ENCODE measurements at regions not wholly inside any gene's neighbourhood (a gene's known extent, or its start where the extent isn't known, plus 50 kb on each side); places are given as distances from the start of the nearest gene placed in this dataset.
"Not testable (repeated sequence)": the region's sequence is repeated elsewhere in the genome, so short reads cannot be mapped to it uniquely, and the experiment has no call there.

DNA sequence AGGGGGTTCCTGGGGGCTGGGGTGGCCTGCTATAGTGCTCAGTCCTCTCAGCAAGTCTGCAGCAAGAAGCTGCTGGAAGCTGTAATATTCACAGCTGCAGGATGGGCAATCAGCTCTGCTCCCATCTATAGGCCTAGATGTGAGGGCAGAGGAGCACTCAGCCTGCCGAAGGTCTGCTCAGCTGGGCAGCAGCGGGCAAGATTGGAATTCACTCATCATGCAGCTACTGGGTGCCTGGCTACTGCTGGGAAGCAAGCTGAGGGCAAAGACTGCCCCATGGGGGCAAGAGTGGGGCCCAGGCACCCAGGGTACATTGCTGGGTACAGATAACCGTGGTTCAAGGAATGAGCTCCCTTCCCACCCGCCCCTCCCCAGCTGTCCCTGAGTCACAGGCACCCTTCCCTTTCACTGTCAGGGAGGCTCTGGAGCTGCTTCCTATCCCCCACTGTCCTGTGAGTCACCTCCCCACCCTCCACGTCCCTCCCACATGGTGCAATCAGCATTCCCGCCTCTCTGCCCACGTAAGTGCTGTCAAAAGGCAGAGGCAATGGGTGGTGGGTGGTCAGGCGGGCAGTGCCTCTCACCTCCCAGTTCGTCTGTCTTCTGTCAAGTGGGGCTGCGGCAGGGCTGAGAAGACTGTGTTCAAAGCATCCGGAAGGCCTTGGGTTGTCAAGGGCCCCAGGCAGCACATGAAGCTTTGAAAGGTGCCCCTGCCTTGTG lies 169.2 kb downstream of the TRIM43 start:
- Histone ChIP-seq H3K79me2 (ENCODE audit: insufficient read depth, low read length) (no peaks in the 10 kb centered on the region), H4K20me1 (ENCODE audit: insufficient read depth, low read length) (no peaks in the 10 kb centered on the region), H3F3A (ENCODE audit: insufficient read depth, low read length) (no peaks in the 10 kb centered on the region), H3K27me3 (ENCODE audit: insufficient read depth, low read length) (no peaks in the 10 kb centered on the region), H3K27ac (ENCODE audit: low read depth, low read length, poor library complexity, severe bottlenecking) (no peak overlapping the region), H2AFZ (ENCODE audit: low read length) (no peak overlapping the region), H3K9ac (ENCODE audit: low read length) (no peak overlapping the region), H3K9me3 (ENCODE audit: low read length) (no peaks in the 10 kb centered on the region), H3K4me1 (ENCODE audit: insufficient read depth, low read length, severe bottlenecking) (no peaks in the 10 kb centered on the region), H3K36me3 (ENCODE audit: insufficient read depth, low read length) (no peaks in the 10 kb centered on the region), H3K4me3 (ENCODE audit: low read depth, low read length, poor library complexity, severe bottlenecking) (no peak overlapping the region), H3K9me2 (ENCODE audit: low read depth, low read length) (no peaks in the 10 kb centered on the region), H3K4me2 (ENCODE audit: low read length) (no peak overlapping the region)
- TF ChIP-seq, protein P1, sequence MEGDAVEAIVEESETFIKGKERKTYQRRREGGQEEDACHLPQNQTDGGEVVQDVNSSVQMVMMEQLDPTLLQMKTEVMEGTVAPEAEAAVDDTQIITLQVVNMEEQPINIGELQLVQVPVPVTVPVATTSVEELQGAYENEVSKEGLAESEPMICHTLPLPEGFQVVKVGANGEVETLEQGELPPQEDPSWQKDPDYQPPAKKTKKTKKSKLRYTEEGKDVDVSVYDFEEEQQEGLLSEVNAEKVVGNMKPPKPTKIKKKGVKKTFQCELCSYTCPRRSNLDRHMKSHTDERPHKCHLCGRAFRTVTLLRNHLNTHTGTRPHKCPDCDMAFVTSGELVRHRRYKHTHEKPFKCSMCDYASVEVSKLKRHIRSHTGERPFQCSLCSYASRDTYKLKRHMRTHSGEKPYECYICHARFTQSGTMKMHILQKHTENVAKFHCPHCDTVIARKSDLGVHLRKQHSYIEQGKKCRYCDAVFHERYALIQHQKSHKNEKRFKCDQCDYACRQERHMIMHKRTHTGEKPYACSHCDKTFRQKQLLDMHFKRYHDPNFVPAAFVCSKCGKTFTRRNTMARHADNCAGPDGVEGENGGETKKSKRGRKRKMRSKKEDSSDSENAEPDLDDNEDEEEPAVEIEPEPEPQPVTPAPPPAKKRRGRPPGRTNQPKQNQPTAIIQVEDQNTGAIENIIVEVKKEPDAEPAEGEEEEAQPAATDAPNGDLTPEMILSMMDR (IDR thresholded peaks at IDR 0.05; ENCODE audit: low read length) = no peak

DNA sequence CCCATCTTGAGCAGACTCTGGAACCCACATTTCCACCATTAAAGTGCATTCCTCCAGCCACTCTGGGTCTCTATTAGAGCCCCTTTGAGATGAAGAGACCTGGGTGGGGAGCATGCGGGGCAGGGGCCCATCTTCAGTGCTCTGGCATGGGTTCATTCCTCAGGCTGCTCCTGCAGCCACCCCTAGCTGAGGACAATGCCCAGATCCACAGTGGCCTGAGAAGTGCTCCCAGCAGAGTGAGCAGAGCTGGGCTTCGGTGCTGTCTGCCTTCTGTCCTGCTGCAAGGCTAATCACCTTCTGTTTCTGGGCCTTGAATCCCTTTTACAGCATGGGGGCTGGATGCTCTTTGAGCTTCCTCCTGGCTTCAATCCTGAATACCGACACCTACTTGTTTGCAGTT lies 169.8 kb downstream of the TRIM43 start:
- Histone ChIP-seq H3K9me2 (ENCODE audit: low read depth, low read length) (no peaks in the 10 kb centered on the region), H3K4me2 (ENCODE audit: low read length) (no peak overlapping the region), H3K27me3 (ENCODE audit: insufficient read depth, low read length) (no peaks in the 10 kb centered on the region), H3F3A (ENCODE audit: insufficient read depth, low read length) (no peaks in the 10 kb centered on the region), H3K4me1 (ENCODE audit: insufficient read depth, low read length, severe bottlenecking) (no peaks in the 10 kb centered on the region), H3K4me3 (ENCODE audit: low read depth, low read length, poor library complexity, severe bottlenecking) (no peak overlapping the region), H3K27ac (ENCODE audit: low read depth, low read length, poor library complexity, severe bottlenecking) (no peak overlapping the region), H3K79me2 (ENCODE audit: insufficient read depth, low read length) (no peaks in the 10 kb centered on the region), H2AFZ (ENCODE audit: low read length) (no peak overlapping the region), H3K9ac (ENCODE audit: low read length) (no peak overlapping the region), H4K20me1 (ENCODE audit: insufficient read depth, low read length) (no peaks in the 10 kb centered on the region), H3K9me3 (ENCODE audit: low read length) (no peaks in the 10 kb centered on the region), H3K36me3 (ENCODE audit: insufficient read depth, low read length) (no peaks in the 10 kb centered on the region)
- no peak for TF ChIP-seq EZH2 (IDR thresholded peaks at IDR 0.05; ENCODE audit: borderline replicate concordance, low read length)
- TF ChIP-seq, protein P1 (IDR thresholded peaks at IDR 0.05; ENCODE audit: low read length) = no peak

DNA sequence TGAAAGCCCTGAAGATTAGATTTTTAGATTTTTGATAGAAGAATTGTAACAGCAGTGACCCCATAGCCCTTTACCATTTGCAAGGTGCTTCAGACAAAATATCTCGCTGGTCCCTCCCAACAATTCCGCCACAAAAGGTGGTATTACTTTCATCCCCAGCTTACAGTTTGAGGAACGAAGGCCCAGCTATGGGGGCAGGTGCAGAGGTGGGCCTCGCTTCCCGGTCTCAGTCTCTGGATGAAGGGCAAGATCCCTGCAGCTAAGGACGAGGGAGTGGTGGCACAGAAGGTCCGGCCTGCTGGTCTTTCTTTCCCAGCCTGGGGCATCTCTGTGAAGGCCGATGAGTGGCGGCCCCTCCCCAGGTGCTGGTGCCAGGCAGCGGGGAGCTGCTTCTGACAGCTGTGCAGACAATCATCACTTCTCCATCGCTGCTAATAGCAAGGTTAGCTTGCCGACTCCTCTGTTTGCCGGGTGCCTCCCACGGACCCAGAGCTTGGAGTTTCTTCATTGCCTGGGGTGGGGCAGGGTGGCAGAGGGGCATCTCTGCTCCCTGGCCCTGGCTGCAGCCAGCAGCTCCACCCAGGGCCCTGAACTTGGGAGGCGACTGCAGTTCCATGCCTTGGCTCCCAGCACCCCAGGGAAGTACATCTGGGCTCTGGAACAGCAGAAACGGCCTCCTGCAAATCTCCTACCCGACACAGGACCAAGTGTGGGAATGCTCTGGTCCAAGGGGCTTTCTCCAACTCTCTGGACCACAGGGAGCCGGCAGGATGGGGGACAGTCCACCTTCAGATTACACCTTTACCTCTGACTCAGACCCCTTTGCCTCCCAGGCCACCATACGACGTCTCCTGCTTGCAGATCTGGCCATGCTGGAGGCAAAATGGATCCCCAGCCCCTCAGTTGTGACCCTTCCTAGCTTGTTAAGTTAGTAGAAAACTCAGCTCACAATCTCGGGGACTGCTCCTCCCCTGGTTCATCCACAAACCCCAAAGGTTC lies 170.5 kb downstream of the TRIM43 start:
- not testable (repeated sequence) for H3K4me2 ChIP-seq (ENCODE audit: low read length); H3K9ac ChIP-seq (ENCODE audit: low read length); H3K4me3 ChIP-seq (ENCODE audit: low read depth, low read length, poor library complexity, severe bottlenecking); H3K9me2 ChIP-seq (ENCODE audit: low read depth, low read length); H4K20me1 ChIP-seq (ENCODE audit: insufficient read depth, low read length); H3K27ac ChIP-seq (ENCODE audit: low read depth, low read length, poor library complexity, severe bottlenecking); H3K27me3 ChIP-seq (ENCODE audit: insufficient read depth, low read length); H2AFZ ChIP-seq (ENCODE audit: low read length); H3K36me3 ChIP-seq (ENCODE audit: insufficient read depth, low read length); H3K4me1 ChIP-seq (ENCODE audit: insufficient read depth, low read length, severe bottlenecking); H3K9me3 ChIP-seq (ENCODE audit: low read length); H3F3A ChIP-seq (ENCODE audit: insufficient read depth, low read length); H3K79me2 ChIP-seq (ENCODE audit: insufficient read depth, low read length)

DNA sequence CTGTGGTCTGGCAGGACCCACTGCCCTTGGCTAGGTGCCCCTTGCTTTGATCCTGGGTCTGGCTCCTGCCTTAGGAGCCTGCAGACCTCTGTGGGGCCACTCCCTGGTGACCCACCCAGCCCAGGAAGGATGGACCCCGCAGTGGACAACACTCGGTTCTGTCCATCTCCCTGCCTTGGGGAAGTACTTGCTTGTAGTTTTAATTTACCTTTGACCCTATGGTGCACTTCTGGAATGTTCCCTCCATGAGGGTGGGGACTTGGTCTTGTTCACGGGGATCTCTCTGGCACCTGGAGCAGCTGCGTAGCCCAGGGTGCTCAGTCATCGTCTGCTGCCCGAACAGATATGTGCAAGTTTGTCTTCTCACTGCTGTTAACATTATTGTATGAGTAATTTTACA lies 171.3 kb downstream of the TRIM43 start:
- H3F3A ChIP-seq (ENCODE audit: insufficient read depth, low read length); H3K4me1 ChIP-seq (ENCODE audit: insufficient read depth, low read length, severe bottlenecking); H3K36me3 ChIP-seq (ENCODE audit: insufficient read depth, low read length); H3K9me3 ChIP-seq (ENCODE audit: low read length); H3K79me2 ChIP-seq (ENCODE audit: insufficient read depth, low read length); H3K9ac ChIP-seq (ENCODE audit: low read length); H3K27ac ChIP-seq (ENCODE audit: low read depth, low read length, poor library complexity, severe bottlenecking); H3K9me2 ChIP-seq (ENCODE audit: low read depth, low read length); H4K20me1 ChIP-seq (ENCODE audit: insufficient read depth, low read length); H3K4me3 ChIP-seq (ENCODE audit: low read depth, low read length, poor library complexity, severe bottlenecking); H3K4me2 ChIP-seq (ENCODE audit: low read length); H2AFZ ChIP-seq (ENCODE audit: low read length); H3K27me3 ChIP-seq (ENCODE audit: insufficient read depth, low read length): not testable (repeated sequence)

DNA sequence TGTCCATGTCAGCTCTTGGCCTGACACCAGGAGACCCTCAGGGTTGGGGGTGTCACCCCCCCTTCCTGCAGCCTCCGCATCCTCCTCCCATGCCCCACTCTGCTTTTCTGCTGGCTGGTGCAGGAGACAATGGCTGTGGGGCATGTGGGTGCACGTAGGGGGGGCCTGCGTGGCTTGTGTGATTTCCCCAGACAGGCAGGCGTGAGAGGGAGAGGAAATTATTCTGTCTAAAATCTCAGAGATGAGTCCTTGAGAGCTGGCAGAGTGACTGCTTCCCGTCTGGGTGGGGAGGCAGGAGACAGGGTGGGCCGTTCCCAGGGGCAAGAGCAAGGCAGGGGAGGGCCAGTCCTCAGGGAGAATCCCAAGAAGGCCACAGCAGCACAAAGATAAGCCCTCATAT lies 173.2 kb downstream of the TRIM43 start:
- not testable (repeated sequence) for H3K9me2 ChIP-seq (ENCODE audit: low read depth, low read length); H3K27ac ChIP-seq (ENCODE audit: low read depth, low read length, poor library complexity, severe bottlenecking); H3K27me3 ChIP-seq (ENCODE audit: insufficient read depth, low read length); H4K20me1 ChIP-seq (ENCODE audit: insufficient read depth, low read length); H3K4me1 ChIP-seq (ENCODE audit: insufficient read depth, low read length, severe bottlenecking); H3K4me2 ChIP-seq (ENCODE audit: low read length); H3K9me3 ChIP-seq (ENCODE audit: low read length); H3K9ac ChIP-seq (ENCODE audit: low read length); H3K79me2 ChIP-seq (ENCODE audit: insufficient read depth, low read length); H3F3A ChIP-seq (ENCODE audit: insufficient read depth, low read length); H3K4me3 ChIP-seq (ENCODE audit: low read depth, low read length, poor library complexity, severe bottlenecking); H3K36me3 ChIP-seq (ENCODE audit: insufficient read depth, low read length); H2AFZ ChIP-seq (ENCODE audit: low read length)
